ENCODE measurements at regions not wholly inside any gene's neighbourhood (a gene's known extent, or its start where the extent isn't known, plus 50 kb on each side); places are given as distances from the start of the nearest gene placed in this dataset.
"Not testable (repeated sequence)": the region's sequence is repeated elsewhere in the genome, so short reads cannot be mapped to it uniquely, and the experiment has no call there.

DNA sequence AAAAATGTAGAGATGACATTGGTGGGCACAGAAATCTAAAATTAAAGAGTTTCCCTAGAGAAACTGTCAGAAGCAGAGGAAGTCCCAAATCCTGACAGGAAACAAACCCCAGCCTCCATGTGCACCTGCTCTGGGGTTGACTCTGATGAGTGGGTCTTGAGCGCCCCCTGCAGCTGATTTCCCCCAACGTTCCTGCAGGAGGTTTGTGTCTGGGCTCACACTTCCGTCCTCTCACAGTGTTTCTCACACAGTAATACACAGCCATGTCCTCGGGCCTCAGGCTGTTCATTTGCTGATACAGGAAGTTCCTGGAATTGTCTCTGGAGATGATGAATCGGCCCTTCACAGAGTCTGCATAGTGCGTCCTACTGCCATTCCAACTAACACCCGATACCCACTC, 670.1 kb downstream of the TMEM121 start:
- not testable (repeated sequence) for DNase-seq

DNA sequence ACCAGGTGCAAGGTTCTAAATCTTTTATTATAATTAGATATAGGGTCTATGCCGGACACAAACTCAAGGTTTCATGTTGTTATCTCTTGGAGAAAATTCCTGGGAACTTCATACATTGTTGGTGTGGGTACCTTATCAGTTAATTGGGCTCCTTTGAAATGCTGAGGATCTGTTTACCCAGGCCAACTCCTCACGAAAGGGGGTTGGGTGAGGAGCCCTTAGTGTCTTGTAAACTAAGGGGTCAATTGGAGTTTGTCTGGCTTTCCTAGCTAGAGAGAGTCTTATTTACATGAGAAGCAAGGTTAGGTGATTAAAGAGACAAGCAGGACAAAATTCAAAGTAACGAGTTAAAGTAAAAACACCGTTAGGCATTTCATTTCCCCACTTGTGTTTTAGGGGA, 670.9 kb downstream of the TMEM121 start:
- DNase-seq = not testable (repeated sequence)

DNA sequence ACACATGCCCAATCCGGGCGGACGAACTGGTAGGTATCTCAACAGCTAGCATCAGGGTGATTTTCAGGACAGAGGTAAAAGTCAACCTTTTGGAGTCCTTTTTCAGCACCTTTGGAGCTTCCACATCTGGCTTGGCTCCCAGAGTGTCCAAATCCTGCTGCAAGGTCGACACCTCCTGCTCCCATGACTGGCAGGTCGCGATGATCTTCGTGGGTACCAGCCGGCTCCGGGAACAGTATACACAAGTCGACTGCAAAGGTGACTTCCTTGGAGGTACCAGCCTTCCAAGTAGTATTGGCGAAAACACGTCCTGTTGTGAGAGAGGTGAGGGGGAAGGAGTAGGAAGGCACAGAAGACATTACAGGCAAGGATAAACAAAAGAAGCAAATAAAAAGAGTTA, 672.7 kb downstream of the TMEM121 start:
- no peak for DNase-seq

DNA sequence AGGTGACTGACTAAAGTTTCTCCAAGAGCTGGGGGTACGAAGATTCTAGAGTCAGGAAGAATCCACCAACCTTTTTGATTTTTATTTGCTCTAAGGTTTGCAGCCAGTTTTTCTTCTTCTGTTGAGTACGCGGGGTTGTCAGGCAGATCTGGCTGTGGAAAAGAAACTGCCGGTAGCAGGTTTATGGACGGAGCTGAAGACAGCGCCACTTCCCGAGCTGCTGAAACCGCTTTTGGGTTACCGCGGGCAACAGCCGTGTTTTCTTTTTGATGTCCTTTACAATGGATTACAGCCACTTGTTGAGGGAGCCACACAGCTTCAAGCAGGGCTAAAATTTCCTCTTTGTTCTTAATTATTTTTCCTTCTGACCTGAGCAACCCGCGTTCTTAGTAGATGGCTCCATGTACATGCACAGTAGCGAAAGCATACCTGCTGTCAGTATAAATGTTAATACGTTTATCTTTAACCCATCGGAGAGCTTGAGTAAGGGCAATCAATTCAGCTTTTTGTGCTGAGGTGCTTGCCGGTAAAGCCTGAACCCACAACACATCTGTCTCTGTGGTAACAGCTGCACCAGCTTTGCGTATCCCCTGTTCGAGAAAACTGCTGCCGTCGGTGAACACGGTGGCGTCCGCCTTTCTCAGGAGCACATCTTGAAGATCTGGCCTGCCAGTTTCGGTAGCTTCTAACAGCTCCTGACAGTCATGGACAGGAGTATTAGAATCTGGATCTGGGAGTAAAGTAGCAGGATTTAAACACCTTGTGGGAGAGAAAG, 674.3 kb downstream of the TMEM121 start:
- DNase-seq = no peak

- no peak for DNase-seq
Measured at GRCh38 chr14:106201376-106201775, 675.0 kb downstream of the TMEM121 start.

GRCh38 chr14:106203438-106203837, 677.1 kb downstream of the TMEM121 start:
- DNase-seq = no peak

GRCh38 chr14:106204063-106204462, 677.7 kb downstream of the TMEM121 start:
- no peak for DNase-seq

- no peak for DNase-seq
Measured at GRCh38 chr14:106207316-106207715, 680.9 kb downstream of the TMEM121 start.

DNA sequence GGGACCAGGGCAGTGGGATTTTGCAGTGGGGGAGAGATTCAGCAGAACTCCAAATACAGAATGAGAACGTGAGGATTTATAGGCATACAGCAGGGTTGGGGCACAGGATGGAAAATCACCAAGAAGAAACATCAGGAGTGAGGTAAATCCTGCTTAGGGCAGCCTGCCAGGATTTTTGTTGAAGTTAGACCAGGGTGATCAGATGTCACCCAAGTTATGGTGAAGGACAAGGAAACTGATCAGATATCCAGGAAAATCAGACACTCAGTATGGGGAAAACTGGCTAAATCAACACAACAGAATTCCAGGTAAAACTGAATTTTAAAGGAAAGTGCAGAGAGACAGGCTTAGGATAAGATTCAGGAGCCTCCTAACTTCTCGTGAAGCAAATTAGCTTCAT, 682.4 kb downstream of the TMEM121 start:
- no peak for DNase-seq

GRCh38 chr14:106209755-106210154, 683.4 kb downstream of the TMEM121 start:
- no peak for DNase-seq

DNA sequence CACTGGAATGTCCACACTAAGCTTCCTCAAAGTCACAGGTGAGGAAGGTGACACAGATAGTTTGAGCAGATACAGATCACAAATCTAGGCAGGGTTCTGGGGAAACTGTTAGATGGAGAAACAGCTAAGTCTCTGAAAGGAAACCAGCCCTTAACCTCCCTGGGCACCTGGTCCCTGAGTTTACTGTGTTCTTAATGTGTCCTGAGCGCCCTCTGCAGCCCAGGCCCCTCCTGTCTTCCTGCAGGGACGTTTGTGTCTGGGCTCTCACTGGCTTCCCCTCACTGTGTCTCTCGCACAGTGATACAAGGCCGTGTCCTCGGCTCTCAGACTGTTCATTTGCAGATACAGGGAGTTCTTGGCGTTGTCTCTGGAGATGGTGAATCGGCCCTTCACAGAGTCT, 684.3 kb downstream of the TMEM121 start:
- DNase-seq = no peak

- DNase-seq = no peak
Measured at GRCh38 chr14:106211334-106211900, 685.0 kb downstream of the TMEM121 start.

GRCh38 chr14:106215229-106215628, 688.8 kb downstream of the TMEM121 start:
- no peak for DNase-seq

DNA sequence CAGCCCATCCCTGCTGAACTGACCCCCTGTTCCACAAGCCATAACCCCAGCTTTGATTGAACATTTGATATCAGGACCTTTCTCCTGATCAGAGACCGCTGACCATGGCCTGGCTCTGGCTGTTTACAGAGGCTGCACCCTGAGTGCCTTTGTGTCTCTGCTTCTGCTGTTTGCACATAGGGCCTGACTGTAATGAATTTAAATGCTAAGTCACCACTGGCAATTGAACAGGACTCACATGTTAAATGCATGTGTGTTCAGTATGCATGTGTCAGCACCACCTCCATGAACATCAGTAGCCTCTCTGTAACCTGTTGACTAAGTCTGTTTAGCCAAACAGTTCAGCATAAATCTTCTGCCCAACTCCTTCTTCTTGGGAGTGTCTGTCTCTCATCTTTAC, 690.3 kb downstream of the TMEM121 start:
- no peak for DNase-seq

DNA sequence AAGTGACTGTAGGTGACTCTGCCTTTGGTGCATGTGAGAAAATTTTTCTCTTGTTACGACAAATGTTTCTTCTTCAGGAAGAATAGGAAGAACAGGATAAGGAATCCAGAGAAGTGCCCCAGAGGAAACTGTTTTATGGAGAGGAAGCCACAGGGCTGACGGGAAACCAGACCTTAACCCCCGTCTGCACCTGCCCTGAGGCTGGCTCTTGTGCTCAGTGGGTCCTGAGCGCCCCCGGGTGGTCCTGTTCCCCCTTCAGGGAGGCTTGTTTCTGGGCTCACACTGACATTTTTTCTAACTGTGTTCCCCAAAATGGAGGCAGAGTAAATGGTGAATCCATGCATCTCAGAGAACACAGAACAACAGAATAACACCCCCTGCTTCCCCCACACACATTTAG, 691.8 kb downstream of the TMEM121 start:
- DNase-seq = no peak

DNA sequence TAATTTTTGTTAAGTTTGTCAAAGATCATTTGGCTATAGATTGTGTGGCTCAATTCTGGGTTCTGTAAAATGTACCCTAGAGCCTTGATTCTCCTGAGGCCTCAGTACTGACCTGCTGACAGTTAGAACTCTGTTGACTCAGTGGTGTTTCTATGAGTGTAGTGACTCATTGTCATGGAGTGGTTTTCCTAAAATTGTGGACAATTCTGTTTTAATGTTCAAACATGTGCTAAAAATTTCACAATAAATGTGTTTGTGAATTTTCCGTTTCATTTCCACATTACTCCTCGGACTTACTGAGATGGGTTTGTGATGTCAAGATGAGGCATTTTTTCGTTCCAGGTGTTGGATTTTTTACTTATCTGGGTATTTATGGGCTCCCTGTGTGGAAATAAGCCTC, 695.9 kb downstream of the TMEM121 start:
- DNase-seq = no peak

DNA sequence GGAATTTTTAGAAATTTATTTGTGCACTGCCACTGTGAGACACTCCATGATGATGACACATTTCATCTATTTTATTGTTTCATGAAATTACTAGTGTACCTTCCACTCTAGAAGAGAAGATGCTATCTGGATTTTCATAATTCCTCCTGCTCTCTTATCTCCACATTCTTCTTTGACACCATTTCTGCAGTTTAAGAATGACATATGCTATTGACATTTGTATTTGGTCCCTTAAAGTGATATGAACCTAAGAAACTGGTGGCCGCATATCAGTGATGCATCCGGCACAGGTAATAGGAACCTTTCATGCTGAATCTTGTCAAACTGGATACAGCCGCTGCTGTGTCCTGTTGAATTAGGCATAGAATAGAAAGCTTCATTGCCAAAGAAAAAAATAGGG, 696.3 kb downstream of the TMEM121 start:
- DNase-seq = no peak

DNA sequence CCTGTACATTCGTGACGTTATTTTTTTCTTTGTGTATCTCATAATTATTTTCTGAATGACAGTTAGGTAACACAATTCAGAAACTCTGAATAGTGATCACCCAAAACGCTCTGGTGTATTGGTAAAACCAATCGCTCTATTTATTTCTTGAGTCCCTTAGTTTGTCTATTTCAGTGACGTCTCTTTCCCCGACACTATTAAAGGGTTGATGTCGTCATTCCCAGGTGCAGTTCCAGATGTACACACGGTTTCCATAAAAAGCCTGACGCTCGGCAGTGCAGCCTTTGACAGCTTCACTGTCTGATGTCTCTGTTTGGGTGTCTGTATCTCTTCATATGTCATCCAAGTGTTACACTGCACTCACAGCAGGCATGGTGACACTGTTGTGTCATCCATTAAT, 701.4 kb downstream of the TMEM121 start:
- no peak for DNase-seq

GRCh38 chr14:106228541-106229158, 702.3 kb downstream of the TMEM121 start:
- no peak for DNase-seq

- no peak for DNase-seq
Measured at GRCh38 chr14:106230071-106230470, 703.7 kb downstream of the TMEM121 start.

DNA sequence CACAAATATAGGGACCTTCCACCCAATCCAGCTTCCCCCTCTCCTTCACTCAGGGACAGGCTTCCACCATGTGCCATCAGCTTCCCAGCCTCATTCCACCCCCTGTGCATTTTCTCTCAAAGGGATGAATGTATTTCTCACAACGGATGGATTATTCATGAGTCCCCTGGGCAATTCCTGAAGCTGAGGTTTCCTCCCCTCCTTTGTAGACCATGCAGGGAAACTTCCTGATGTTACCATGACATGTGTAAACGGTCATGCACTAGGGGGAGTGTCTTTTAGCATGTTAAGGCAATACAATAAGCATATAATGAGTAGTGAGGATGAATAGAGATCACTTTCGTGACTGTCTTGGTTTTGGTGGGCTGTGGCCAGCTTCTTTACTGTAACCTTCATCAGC, 706.8 kb downstream of the TMEM121 start:
- not testable (repeated sequence) for DNase-seq

DNA sequence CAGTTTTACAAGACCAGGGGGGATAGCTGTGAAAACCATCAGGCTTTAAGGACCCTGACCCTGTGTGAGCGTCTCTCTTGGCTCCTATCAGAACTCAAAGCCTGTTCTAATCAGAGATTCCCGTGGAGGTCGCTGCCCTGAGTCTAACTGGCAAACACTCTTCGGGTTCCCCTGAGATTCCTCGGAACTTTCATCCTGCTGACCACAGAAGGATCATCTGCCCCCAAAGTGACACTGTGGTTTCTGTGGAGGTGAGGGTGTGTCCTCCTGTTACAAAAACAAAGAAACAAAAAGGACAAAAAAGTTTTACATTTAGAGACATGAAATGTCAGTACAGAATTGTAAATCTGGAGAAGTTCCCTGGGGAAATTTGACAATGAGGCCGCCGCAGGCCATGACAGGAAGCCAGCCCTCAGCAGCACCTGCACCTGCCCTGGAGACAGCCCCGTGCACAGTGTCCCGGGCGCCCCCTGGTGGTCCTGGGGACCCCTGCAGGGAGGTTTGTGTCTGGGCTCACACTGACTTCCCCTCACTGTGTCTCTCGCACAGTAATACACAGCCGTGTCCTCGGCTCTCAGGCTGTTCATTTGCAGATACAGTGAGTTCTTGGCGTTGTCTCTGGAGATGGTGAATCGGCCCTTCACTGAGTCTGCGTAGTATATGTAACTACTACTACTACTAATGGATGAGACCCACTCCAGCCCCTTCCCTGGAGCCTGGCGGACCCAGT, 708.3 kb downstream of the TMEM121 start:
- DNase-seq = not testable (repeated sequence)

- DNase-seq = no peak
Measured at GRCh38 chr14:106235356-106236159, 709.2 kb downstream of the TMEM121 start.
